ENCODE measurements at regions not wholly inside any gene's neighbourhood (a gene's known extent, or its start where the extent isn't known, plus 50 kb on each side); places are given as distances from the start of the nearest gene placed in this dataset.
A peak's percentile ranks its signal among the peaks of the same experiment; 100 is the strongest.
"Not testable (repeated sequence)": the region's sequence is repeated elsewhere in the genome, so short reads cannot be mapped to it uniquely, and the experiment has no call there.

DNA sequence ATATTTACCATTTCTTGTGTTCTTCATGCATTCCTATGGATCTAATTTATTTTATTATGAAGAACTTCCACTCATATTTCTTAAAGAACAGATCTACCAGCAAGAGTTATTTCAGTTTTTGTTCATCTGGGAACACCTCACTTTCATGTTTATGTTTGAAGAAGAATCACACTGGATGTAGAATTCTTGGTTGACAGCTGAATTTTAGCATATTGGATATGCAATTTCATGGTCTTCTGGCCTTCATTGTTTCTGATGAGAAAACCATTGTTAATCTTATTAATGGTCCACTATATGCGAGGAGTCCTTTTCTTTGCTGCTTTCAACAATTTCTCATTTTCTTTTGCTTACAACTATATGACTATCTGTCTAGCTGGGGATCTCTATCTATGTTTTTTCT is 189.2 kb downstream of the UXS1 start:
- no peak for DNase-seq

DNA sequence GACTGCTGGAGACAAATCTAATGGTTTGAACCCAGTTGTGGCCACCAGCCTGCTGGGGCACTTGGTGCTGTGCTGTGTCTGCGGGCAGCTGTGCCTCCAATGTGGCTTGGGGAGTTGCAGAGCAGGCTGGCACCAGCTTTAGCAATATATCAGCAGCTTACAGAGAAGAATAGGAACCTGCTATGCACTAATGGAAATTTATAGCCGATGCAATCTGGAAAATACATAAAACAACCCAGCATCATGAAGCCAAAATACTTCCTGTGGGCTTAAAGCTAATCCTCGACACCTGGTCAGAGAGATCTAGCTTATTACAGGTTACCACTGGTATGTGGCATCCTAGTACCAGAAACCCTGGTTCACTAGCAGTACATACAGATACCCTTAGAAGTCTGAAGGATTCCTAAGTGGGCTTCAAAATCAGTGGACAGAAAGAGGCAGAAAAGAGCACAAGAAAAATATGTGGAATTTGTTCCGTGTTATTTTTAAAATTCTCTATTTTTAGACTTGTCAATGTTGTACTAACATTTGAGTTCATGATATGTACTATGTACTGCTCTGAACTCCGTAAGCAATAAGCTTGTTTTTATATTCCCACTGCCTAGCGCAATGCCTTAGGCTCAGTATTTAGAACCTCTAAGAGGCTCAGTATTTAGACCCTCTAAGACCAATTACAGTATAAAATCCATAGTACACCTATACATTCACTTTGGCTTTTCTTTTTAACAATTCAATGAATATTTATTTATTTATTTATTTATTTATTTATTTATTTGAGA is 194.7 kb downstream of the UXS1 start:
- no peak for DNase-seq

DNA sequence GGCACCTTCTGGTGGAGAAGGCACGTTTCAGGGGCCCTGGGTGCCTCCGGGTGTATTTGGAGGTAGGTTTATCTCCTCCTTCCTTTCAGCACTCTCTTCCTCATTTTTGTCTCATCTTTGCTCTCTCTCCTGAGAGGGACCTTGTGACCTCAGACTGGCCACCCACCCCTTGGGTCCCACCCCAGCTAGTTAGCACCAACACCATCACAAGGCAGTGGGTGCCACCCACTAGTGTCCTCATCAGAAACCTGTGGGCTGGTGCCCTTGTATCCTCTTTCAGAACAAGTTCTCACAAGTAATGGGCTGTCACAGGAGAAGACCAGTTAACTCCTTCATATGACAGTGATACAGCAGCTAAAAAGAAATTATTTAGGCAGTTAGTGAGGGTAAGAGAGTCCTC is 196.4 kb downstream of the UXS1 start:
- DNase-seq: no peak

DNA sequence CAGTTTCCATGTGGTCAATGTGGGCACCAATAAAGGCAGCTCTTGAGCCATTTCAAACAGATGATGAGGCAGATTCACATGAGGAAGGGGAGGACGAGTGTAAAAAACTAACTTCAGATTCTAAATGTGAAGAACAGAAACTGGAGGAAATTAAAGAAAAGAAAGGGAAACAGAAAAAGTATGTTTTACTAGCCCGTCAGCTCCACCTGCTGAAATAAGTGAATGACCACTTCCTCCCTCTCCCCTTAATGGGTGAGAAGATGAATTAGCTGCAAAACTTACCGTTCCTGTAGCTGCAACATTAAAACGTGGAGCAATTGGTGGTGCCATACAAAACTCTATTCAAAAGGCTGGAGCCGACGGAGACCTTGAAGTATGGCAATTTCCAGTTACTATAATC is 203.5 kb downstream of the UXS1 start:
- DNase-seq: no peak

DNA sequence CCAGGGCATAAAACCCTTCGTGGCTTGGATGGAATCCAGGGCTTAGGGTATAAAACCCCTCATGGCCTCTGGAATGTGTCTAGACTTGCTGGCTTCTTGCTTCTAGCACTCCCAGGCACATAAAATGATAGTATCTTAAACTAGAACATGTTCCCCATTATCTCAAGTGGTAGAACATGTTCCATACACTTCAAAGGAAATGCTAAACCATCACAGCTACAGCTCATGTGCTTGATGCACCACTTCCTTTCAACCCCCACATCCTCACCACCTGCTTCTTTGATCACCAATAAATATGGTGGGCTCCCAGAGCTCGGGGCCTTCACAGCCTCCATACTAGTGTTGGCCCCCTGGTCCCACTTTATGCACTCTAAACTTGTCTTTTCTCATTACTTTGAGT is 204.3 kb downstream of the UXS1 start:
- not testable (repeated sequence) for DNase-seq

DNA sequence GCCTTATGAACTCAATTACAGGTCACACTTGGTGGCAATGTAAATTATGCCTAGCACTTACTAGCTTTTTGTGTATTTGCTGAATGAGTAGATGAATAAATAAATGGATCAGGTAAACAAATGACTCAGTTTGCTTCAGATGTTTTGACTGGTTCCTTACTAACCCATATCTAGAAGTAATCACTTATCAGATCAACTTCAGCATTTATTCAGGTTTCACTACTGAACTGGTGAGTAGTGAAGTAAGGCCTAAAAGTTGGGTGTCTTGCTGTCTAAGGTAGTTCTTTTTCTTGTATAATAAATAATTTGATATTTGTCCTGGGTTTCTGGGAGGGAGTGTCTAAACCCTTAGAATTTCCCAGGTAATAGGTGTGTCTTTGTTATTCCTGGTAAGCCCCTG is 205.0 kb downstream of the UXS1 start:
- DNase-seq: no peak

DNA sequence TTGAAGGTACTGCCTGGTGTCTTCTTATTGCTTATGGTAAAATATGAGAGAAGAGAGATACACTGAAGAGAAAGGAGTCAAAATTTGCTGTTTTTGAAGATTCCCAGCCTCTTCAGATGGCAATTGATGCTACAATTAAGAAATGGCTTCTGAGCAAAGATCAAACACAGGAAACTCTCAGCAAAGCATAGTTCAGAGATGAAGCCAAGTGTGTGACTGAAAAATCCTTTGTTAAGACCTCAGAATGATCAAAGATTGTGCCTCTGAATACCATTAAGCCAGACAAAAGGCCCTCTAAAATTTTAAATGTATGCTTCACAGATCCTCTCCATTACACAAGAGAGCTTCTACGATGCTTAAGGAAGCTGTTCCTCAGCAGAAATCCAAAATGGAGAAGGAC is 216.3 kb downstream of the UXS1 start:
- no peak for DNase-seq

DNA sequence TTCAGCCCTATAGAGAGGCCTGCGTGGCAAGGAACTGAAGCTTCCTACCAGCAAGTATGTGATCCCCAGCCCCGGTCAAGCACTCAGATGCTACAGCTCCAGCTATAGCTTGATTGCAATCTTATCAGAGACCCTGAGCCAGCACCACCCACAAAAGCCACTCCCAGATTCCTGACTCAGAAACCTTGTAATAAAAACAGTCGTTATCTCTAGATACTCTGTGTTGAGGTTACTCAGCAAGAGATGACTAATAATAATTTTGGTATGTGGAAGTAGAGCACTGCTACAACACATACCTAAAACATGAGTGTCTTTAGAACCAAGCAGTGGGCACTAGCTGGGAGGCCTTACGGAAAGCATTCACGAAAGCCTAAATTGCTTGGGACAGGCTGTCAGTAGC is 216.9 kb downstream of the UXS1 start:
- no peak for DNase-seq

DNA sequence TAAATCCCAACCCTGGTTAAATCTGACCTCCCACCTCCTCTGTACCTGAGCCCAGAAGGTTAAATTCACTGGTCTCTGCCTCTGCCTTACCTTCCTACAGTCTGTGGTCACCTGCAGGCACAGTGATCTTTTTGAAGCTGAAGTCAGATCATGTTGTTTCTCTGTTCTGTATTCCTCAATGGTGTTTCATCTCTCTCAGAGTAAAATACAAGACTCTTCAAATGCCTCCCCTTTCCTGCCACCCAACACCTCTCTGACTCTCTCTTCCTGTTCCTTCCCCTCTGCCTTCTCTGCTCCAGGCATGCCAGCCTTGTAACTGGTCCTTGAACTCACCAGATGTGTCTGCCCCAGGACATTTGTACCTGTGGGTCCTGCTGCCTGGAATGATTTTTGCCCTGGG is 219.3 kb downstream of the UXS1 start:
- DNase-seq: no peak

DNA sequence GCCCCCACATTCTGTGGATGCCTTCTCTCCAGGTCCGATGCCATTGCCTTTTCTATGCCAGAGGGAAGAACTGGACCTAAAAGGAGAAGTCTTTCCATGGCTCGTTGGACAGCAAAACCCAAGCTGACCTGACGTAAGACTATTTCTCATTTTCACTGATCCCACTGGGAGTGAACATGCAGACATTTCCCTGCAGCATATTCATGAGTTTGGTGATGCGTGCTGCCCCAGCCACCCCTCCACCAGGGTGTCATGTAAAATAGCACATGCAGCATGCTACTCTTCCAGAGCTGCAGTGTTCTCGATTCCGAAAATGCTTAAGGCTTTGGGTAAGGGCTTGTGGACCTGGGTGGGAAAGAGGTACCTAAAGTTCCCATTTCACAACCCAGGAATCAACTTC is 221.2 kb downstream of the UXS1 start:
- no peak for DNase-seq

DNA sequence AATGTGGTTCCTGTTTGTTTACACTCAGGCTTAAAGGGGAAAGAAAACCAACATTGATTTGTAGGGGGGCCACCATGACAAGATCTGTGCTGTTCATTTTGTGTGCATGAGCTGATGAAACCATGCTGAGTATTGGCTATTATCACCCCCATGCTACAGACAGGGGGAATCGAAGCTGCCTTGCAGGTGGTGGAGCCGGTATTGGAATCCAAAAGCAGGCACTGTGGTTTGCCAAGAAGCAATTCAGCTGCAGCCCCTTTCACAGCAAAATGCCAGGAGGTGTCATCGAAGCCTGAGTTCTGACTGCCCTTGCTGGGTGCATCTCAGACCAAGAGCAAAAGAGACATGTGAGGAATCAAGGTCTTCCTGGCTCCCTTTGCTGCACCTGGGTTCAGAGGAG is 221.9 kb downstream of the UXS1 start:
- DNase-seq: no peak

DNA sequence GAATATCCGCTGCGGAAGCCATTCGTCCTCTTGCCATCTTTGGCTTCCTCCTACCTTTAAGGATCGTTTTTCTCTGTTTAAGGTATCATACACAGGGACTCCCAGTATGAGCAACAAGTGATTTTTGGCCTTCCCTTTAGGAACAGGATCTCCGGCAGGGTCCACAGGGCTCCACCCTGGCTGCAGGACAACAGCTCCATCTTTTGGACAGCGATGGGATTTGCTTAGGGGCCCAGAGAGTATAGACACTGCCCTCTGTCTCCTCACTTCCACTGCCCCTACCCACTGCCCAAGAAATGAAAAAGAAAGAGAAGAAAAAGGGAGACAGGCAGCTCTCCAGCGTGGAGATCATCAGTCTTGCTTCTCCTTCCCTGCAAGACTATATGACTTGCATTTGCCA is 224.5 kb downstream of the UXS1 start:
- no peak for DNase-seq

DNA sequence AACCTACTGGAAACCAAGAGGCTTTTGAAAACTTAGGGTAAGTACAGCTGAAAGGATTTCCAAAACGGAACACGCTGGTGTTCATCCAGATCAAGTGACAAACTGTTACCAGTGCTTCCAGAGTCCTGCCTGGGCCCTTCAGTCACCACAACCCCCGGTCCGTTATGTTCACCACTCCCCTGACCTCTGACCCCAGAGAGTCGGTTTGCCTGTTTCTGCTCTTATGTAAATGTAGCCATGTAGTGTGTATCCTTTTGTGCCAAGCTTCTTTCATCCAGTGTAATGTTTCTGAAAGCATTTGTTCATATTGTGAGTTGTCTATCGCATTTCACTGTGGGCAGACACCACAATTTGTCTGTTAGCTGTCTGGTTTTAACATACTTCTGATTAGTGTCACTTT is 217.5 kb downstream of the NCK2 start:
- DNase-seq: no peak

DNA sequence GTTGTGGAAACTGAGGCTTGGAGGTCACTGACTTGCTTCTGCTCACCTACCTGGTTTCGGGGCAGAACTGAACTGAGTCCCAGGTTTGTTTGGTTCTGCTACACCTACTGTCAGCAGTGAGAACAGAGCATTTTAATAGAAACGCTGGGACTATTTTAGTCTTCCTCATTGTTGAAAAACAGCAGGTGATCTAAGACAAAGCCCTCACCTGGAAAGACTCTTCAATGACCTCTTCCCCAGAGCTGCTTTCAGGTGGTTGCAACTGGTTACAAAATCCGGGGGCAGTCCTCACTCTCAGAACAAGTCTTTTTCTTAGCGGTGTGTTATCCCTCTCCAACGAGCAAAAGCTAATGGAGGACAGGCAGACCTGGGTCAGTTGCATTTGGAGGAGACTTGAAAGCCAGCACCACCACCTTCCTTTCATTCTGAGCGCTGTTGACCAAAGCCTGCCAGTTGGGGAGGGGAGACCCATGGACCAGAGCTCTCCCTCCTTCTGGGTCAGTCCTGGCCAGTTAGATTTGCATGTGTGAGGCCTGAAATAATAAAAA is 217.0 kb downstream of the NCK2 start:
- DNase-seq: no peak

DNA sequence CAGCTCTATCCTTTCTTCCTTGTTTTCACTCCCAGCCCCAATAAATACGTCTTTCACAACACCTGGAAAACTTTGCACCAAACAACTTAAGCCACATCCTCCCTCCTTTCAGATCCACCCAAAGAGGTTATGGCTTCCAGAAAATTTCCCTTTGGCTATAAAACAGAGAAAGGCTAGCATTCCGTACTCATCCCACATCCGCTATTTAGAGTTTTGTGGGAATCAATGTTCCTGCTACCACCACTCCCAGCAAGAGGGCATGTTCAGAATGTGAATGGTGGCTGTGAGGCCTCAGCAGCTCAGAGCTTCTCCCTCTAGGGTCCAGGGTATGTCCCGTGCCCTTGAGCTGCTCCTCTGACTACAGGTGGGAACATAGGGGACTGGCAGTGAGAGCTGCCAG is 214.6 kb downstream of the NCK2 start:
- DNase-seq: no peak

DNA sequence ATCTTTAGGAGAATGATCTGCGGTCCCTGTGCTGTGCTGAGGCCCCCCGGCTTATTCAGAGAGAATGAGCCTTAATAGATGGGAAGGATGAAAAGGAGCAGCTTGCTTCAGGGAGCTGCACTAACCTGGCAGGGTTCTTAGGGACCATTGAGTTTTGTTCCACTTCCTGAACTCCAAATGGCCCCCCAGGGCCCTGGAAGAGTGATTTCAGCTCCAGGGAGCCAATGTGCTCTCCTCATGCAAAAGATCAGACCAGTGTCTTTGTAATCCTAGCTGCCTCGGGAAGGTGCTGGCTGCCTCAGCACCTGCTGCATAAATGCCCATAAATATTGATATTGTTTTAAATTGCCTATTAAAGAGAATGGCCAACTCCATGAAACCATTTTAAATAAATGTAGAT is 210.2 kb downstream of the NCK2 start:
- peak; percentile 27 for DNase-seq

DNA sequence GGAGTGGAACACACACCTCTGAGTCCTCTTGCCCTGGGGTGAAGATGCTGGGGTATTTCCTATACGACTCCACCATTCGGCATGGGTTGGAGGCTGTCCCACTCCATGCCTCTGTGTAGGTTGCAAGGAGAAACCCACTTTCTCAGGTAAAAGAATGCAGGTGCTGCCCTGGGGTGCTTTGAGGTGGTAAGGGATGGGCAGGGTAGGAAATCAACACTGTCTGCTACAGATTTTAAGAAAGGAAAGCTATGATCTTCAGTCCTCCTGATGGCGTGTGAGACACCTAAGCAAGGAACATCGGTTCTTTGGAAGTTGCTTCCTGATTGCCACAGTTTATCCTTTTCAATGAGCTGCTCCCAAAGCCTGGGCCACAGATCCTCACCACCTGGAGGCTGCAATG is 209.2 kb downstream of the NCK2 start:
- DNase-seq: no peak

DNA sequence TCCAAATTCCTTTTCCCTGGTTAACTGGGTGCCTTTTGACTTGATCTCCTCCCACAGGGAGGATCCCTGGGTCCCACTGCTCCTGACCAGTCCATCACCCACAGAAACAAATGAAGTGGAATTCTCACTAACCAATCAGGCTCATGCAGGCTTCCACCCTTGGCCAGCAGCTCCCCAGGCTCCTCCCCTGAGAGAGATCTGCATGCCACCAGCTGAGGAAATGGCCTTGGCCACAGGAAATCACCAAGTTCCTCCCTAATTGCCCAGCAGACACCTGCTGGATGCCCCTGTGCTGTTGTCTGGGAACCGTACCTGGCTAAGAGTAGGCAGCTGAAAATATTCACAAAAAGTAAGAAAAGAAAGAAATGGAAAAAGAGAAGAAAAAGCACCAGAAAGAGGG is 207.4 kb downstream of the NCK2 start:
- DNase-seq: no peak

DNA sequence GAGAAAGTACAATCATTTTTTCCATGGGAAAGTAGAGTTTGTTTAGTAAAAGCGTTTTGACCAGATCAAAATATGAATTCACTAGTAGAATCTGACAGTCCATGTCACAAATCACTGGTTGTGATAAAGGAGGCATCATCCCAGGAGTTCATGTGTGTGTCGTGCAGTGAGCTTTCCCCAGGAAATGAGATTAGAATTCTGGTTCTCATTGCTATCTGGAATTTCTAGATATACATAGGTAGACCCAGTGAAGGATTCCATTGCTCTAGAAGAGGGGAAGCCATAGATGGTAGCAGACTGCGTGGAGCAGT is 206.6 kb downstream of the NCK2 start:
- DNase-seq: no peak

DNA sequence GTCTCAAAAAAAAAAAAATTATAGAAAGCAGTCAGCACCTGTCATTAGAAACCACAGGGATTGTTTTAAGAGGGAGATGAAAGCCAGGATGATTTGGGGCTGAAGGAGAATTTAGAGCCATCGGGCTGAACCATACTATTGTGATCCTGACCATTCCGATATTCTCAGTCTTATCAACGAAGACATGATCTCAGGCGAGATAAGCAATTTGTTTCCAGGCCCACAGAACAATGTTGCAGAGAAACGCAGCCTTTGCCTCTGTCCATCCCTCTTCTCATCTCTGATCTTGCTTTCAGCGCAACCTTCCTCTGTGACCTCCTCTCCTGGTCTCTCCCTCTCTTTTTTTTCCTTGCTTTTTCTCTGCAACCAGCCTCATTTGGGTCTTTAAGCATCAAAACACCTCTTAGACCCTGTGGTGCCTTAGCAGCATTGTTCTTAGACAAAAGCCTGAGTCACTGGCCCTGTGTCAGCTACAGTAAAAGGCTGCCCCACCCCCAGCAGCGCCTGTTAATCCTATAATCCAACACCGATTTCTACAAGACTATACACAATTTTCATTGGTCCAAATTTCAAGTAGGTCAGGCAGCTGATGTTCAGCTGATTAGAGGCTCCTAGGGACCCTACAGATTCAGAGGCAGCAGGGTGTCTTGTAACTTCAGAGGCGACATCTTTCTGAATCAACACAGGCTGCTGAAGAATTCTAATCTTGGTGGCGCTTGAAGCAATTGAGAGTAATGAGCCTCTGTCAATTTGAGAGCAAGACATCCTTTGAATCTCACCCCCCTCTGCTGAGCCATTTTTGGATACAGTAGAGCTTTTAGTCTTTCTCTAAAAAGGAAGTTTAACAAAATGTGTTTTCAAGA is 206.0 kb downstream of the NCK2 start:
- DNase-seq: no peak

DNA sequence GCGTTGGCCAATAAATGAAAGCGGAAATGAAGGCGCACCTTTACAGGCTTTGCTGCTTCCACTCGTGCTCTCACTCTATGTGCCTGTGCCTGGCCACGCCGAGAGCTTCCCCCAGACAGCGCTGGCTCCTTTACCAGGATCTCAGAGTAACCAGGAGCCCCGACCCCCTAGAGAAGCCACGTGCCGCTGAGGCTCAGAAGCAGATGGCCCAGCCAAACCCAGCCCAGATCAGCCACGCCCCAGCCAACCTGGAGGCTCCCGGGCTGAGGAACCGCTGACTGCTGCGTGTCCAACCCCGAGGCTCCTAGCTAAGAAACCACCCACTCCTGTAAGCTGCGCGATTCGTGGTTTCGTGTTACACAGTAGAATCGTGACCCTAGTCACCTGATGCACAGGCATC is 199.3 kb downstream of the NCK2 start:
- no peak for DNase-seq

Measured in NCI-H774 (cell line).